ENCODE measurements at regions not wholly inside any gene's neighbourhood (a gene's known extent, or its start where the extent isn't known, plus 50 kb on each side); places are given as distances from the start of the nearest gene placed in this dataset.

DNA sequence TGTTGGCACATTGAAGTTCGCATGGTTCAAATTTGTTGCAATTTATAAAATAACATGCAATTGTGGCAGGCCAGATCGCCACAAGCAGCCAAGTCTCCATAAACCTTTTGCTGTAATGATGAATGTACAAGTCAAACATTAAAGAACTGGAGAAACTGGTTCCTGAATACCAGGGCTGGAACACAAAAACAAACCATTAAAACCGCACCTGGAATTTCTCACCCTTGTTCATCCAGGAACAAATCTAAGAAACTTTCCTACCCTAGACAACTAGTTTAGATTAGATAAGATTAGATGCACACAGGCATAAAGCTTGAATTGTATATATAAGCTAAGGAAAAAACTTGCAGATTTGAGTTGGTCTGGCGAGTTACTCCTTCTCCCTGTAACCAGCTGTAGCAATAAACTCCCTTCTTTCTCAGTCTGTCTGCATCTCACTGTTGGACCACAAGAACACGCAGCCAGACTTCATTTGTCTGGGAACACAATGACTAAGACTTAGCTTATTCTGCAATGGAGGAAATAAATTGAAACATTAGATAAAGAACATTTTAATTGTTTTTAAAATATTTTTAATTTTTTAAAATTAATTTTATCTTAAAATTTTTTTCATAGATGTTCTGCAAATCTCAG, 1835.5 kb upstream of the LRRTM1 start:
- ATAC-seq (no peak), FAIRE-seq (no peak)
- POLR2A ChIA-PET = no interaction called here

GRCh38 chr2:82137441-82137840, 1832.9 kb upstream of the LRRTM1 start:
- ATAC-seq = no peak
- ChIA-PET CTCF (no interaction called here), POLR2A (no interaction called here)
- 49% methylated on average over 8 of the region's 8 CpGs for WGBS (ENCODE audit: missing lambda C conversion rate)
- Histone ChIP-seq H3K9me3 (peaks cover 7% of the 10 kb centered on the region; the same call in 2 of the 3 replicates), H3K4me2 (no peak overlapping the region), H3K4me1 (no peaks in the 10 kb centered on the region), H3K27ac (no peak overlapping the region), H3K4me3 (no peak overlapping the region)
- no peak for DNase-seq (ENCODE audit: low read depth in 1 of 2, low spot score in 1 of 2)
- TF ChIP-seq, protein P1, sequence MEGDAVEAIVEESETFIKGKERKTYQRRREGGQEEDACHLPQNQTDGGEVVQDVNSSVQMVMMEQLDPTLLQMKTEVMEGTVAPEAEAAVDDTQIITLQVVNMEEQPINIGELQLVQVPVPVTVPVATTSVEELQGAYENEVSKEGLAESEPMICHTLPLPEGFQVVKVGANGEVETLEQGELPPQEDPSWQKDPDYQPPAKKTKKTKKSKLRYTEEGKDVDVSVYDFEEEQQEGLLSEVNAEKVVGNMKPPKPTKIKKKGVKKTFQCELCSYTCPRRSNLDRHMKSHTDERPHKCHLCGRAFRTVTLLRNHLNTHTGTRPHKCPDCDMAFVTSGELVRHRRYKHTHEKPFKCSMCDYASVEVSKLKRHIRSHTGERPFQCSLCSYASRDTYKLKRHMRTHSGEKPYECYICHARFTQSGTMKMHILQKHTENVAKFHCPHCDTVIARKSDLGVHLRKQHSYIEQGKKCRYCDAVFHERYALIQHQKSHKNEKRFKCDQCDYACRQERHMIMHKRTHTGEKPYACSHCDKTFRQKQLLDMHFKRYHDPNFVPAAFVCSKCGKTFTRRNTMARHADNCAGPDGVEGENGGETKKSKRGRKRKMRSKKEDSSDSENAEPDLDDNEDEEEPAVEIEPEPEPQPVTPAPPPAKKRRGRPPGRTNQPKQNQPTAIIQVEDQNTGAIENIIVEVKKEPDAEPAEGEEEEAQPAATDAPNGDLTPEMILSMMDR (IDR thresholded peaks at IDR 0.05) = no peak
- TF ChIP-seq, protein P2, sequence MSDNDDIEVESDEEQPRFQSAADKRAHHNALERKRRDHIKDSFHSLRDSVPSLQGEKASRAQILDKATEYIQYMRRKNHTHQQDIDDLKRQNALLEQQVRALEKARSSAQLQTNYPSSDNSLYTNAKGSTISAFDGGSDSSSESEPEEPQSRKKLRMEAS (IDR thresholded peaks at IDR 0.05) = no peak
- TF ChIP-seq SREBF2 (IDR thresholded peaks at IDR 0.05) = no peak
- TF ChIP-seq SMC3 (IDR thresholded peaks at IDR 0.05) = no peak
- no peak for TF ChIP-seq HES2 (IDR thresholded peaks at IDR 0.05)
- TF ChIP-seq GATA3 (IDR thresholded peaks at IDR 0.05; ENCODE audit: borderline replicate concordance) = no peak
- TF ChIP-seq JUNB (IDR thresholded peaks at IDR 0.05) = no peak
- no peak for TF ChIP-seq MYC (IDR thresholded peaks at IDR 0.05; ENCODE audit: borderline replicate concordance, low read length)
- TF ChIP-seq CEBPB (IDR thresholded peaks at IDR 0.05) = no peak
- no peak for TF ChIP-seq HOXA7 (CRISPR knock-in tag; IDR thresholded peaks at IDR 0.05)
- no peak for TF ChIP-seq CHD4 (IDR thresholded peaks at IDR 0.05; ENCODE audit: borderline replicate concordance)
- no peak for TF ChIP-seq HDAC2 (IDR thresholded peaks at IDR 0.05)
- no peak for TF ChIP-seq EHMT2 (IDR thresholded peaks at IDR 0.05; ENCODE audit: low read depth)
- no peak for TF ChIP-seq NFE2L2 (conservative IDR thresholded peaks at IDR 0.05; ENCODE audit: low read length)
- TF ChIP-seq ZC3H11A (IDR thresholded peaks at IDR 0.05) = no peak
- FAIRE-seq = no peak

More for the DNA sequence above, 1835.5 kb upstream of the LRRTM1 start:
- DNase-seq (ENCODE audit: low read depth in 1 of 2, low spot score in 1 of 2) = no peak
- CTCF ChIA-PET = no interaction called here
- H3K4me3 ChIP-seq = no peak overlapping the region
- WGBS (ENCODE audit: missing lambda C conversion rate) = 18% methylated on average over 5 of the region's 5 CpGs
- no peak overlapping the region for H3K27ac ChIP-seq
- peaks cover 12% of the 10 kb centered on the region; the same call in 2 of the 3 replicates for H3K9me3 ChIP-seq
- TF ChIP-seq MYC (IDR thresholded peaks at IDR 0.05; ENCODE audit: borderline replicate concordance, low read length) = no peak
- TF ChIP-seq, protein P1 (IDR thresholded peaks at IDR 0.05) = no peak
- no peak for TF ChIP-seq NFE2L2 (conservative IDR thresholded peaks at IDR 0.05; ENCODE audit: low read length)
- no peak for TF ChIP-seq FOSB (CRISPR knock-in tag; IDR thresholded peaks at IDR 0.05)
- TF ChIP-seq CBX2 (IDR thresholded peaks at IDR 0.05; ENCODE audit: borderline replicate concordance, low read depth) = no peak
- no peak for TF ChIP-seq HOXB5 (CRISPR knock-in tag; IDR thresholded peaks at IDR 0.05)
- no peak for TF ChIP-seq ATOH8 (CRISPR knock-in tag; IDR thresholded peaks at IDR 0.05; ENCODE audit: low read depth)
- TF ChIP-seq PBX3 (IDR thresholded peaks at IDR 0.05) = no peak
- no peak for TF ChIP-seq EHMT2 (IDR thresholded peaks at IDR 0.05; ENCODE audit: low read depth)
- TF ChIP-seq, protein P3, sequence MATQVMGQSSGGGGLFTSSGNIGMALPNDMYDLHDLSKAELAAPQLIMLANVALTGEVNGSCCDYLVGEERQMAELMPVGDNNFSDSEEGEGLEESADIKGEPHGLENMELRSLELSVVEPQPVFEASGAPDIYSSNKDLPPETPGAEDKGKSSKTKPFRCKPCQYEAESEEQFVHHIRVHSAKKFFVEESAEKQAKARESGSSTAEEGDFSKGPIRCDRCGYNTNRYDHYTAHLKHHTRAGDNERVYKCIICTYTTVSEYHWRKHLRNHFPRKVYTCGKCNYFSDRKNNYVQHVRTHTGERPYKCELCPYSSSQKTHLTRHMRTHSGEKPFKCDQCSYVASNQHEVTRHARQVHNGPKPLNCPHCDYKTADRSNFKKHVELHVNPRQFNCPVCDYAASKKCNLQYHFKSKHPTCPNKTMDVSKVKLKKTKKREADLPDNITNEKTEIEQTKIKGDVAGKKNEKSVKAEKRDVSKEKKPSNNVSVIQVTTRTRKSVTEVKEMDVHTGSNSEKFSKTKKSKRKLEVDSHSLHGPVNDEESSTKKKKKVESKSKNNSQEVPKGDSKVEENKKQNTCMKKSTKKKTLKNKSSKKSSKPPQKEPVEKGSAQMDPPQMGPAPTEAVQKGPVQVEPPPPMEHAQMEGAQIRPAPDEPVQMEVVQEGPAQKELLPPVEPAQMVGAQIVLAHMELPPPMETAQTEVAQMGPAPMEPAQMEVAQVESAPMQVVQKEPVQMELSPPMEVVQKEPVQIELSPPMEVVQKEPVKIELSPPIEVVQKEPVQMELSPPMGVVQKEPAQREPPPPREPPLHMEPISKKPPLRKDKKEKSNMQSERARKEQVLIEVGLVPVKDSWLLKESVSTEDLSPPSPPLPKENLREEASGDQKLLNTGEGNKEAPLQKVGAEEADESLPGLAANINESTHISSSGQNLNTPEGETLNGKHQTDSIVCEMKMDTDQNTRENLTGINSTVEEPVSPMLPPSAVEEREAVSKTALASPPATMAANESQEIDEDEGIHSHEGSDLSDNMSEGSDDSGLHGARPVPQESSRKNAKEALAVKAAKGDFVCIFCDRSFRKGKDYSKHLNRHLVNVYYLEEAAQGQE (IDR thresholded peaks at IDR 0.05) = no peak
- TF ChIP-seq HDAC2 (IDR thresholded peaks at IDR 0.05) = no peak
- no peak overlapping the region for H3K4me2 ChIP-seq
- no peaks in the 10 kb centered on the region for H3K4me1 ChIP-seq
